GM21717 (cell line): ENCODE measurements at regions not wholly inside any gene's neighbourhood (a gene's known extent, or its start where the extent isn't known, plus 50 kb on each side); places are given as distances from the start of the nearest gene placed in this dataset.
"Not testable (repeated sequence)": the region's sequence is repeated elsewhere in the genome, so short reads cannot be mapped to it uniquely, and the experiment has no call there.

ENCODE experiments used
- ATAC-seq: cut with Tn5 transposase; IDR thresholded peaks from one replicate; pipeline ENCODE4 v1.9.1; 2021; ENCODE audit warnings: mild to moderate bottlenecking, moderate library complexity; ENCODE audit not compliant: unreplicated experiment

DNA sequence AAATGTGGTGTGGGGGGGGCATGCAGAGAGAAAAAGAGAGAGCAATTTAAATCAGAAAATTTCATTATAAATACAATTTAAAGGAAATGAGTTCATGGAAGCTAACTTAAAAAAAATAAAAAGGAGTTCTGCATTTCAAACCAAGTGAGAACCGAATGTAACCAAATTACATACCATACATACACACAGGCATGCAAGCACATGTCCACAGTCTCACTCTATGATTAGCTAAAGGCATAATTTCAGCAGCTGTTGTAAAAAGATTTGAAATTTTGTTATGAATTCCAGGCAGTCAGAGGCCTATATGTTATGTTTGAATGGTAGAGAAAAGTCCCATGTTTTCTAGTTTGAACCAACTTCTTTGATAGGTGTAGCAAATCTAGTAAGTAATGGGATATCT, 611.6 kb upstream of the ADGRL3 start:
- ATAC-seq = no peak

- ATAC-seq = no peak
Observed at GRCh38 chr4:60589425-60589824, 610.7 kb upstream of the ADGRL3 start.

GRCh38 chr4:60590116-60590515, 610.0 kb upstream of the ADGRL3 start:
- no peak for ATAC-seq

- no peak for ATAC-seq
Observed at GRCh38 chr4:60605646-60606354, 594.3 kb upstream of the ADGRL3 start.

DNA sequence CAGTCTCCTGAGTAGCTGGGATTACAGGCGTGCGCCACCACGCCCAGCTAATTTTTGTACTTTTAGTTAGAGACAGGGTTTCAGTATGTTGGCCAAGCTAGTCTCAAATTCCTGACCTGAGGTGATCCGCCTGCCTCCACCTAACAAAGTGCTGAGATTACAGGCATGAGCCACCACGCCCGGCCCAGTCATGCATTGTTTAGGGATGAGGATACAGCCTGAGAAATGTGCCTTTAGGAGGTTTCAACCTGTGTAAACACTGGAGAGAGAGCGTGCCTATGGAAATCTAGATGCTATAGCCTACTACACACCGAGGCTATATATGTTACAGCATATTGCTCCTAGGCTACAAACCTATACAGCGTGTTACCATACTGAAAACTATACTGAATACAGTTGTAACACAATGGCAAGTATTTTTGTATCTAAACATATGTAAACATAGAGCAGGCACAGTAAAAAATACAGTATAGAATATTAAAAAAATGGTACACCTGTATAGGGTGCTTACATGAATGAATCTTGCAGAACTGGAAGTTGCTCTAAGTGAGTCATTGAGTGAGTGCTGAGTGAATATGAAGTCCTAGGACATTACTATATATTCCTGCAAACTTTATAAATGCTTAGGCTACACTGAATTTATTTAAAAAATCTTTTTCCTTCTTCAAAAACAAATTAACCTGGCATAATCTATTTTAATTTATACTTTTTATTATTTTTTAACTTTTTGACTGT, 588.2 kb upstream of the ADGRL3 start:
- ATAC-seq = no peak

GRCh38 chr4:60617731-60618130, 582.4 kb upstream of the ADGRL3 start:
- no peak for ATAC-seq

GRCh38 chr4:60619531-60620305, 580.4 kb upstream of the ADGRL3 start:
- no peak for ATAC-seq

DNA sequence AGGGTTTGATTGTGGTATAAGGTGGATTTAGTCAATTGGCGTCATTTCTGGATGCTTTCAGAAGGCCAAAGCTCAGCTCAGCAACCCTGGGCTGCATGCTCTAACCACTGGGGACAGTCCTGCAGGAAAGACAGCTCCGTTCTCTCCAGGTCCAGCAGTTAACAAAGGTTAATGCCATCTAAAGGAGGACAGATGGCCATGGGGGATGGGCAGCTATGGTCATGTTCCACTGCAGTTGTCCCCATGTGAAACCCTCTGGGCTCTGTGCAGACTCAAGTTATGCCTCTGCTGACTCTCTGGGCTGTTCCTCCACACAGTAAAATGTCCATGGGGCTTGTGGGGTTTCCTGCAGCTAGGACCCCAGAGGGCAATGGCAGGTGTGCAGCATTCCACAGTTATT, 562.1 kb upstream of the ADGRL3 start:
- no peak for ATAC-seq

DNA sequence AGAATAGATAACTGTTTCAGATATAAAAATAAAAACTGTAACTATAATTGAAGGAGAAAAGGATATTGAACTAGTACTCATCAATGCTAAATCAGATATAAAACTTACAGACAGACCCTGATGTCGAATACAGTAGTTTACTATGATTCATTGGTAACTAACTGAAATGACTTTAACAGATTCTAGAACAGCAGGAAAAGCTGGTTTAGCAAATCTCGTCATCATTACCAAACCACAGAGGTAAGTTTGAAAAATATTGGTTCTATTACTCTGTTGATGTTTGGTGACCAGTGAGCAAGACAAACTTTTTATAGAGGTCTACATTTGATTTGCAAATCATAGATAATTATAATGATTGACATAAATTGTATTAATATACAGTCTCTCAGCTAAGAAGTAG, 551.4 kb upstream of the ADGRL3 start:
- ATAC-seq = no peak

DNA sequence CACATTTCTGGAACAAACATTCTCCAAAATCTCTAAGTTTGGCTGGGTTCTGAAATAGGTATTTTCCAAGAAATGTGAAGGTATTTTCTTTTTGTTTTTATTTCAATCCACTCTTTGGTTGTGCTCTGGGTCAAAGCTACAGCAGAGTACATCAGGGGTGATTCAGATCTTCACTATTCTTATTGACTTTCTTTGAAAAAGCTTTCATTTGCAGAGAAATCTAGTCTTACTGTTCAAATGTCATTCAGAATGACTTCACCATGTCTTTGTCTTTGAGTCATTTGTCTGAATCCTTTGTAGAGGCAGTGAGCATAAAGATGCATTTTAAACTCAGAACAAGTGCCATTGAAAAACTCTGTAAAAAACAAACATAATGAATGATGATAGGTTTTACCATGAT, 547.2 kb upstream of the ADGRL3 start:
- no peak for ATAC-seq

- ATAC-seq = no peak
Observed at GRCh38 chr4:60655356-60655755, 544.8 kb upstream of the ADGRL3 start.

GRCh38 chr4:60656171-60656570, 544.0 kb upstream of the ADGRL3 start:
- ATAC-seq = no peak

- no peak for ATAC-seq
Observed at GRCh38 chr4:60657041-60657440, 543.1 kb upstream of the ADGRL3 start.

DNA sequence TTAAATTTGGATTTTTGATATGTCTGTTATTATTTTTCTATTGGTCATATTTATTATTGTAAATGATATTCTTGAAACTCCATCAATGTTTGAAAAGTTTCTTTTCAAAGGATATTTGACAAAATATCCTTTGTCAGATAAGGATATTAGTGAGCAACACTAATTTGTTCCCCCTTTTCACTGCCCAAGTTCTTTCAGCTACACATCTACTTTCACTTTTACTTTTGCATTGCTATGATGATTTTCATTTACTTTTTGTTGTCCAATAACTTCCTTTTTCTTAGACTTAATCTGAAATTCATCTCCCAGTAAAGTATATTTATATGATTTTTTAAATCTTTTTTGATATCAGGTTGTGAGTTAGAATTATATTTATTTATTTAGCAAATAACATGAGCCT, 542.3 kb upstream of the ADGRL3 start:
- no peak for ATAC-seq

DNA sequence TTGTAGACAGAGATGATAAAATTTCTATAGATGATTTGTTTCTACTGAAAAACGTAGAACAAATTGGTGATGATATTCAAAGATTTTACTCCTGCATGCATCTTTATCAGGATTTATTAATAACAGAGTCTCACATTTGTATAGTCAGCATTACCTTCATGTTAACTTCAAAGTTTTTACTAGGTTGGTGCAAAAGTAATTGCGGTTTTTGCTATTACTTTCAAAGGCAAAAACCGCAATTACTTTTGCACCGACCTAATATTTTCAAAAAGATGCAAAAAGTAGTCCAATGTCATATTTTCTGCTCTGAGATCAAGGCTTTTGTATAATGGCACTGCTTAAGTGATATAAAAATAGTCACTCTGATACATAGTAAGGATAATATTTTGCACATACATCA, 536.4 kb upstream of the ADGRL3 start:
- ATAC-seq = no peak

DNA sequence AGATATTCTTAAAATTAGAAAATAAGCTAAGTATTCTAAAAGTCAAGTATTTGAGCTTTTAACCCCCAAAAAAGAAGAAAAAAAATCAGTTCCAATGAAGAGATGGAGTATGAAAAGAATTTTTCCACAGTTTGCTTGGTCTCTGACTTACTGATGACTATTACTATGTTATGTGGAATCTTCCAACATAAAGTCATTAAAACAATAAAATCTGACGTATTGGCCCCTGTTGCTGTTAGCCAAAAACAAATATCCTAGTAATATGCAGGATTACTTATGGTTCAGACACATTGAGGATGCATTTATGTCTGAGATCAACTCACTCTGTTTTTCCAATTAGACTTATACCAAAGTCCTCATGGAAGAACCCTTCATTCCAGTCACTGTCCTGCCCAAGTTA, 517.2 kb upstream of the ADGRL3 start:
- ATAC-seq = no peak

DNA sequence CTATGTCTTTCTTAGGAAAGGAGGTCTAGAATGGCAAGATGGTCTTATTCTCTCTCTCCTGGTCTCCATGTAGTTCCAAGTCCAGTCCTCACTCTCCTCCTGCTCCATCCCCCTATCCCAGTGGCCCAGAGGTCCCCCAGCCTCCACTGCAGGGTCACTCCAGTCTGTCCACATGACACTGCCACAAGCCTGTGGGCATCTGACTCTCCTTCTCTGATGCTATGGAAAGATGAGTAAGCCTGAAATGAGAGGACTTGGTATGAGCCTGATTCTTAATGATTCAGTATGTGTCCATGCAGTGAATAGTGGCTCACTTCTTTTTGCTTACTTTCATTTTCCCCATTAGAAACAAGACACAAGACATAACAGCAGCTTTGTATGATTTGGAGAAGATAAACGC, 516.8 kb upstream of the ADGRL3 start:
- no peak for ATAC-seq

- no peak for ATAC-seq
Observed at GRCh38 chr4:60683973-60684372, 516.2 kb upstream of the ADGRL3 start.

DNA sequence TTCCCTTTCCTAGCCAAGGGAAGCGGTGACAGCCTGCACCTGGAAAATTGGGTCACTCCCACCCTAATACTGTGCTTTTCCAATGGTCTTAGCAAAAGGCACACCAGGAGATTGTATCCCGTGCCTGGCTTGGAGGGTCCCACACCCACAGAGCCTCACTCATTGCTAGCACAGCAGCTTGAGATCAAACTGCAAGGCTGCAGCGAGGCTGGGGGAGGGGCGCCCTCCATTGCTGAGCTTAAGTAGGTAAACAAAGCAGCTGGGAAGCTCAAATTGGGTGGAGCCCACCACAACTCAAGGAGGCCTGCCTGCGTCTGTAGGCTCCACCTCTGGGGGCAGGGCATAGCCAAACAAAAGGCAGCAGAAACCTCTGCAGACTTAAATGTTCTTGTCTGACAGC, 504.1 kb upstream of the ADGRL3 start:
- not testable (repeated sequence) for ATAC-seq

- no peak for ATAC-seq
Observed at GRCh38 chr4:60709061-60709460, 491.1 kb upstream of the ADGRL3 start.

DNA sequence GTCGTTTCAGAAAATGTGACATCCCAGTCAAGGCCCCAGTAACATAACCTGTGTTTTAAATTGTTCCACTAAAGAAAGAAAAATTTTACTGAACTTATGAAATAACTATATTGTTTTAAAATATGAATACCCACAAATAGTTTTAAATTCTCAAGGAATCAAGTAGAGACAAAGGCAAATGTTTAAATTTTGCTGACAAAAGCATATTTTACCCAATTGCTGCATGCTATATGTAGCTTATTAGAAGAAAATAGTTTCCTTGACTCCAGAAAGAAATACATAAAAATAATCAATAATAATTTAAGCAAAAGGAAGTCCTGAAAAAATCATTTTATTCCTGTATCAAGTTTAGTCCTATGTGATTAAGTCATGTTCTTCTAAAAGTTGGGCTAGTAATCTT, 481.3 kb upstream of the ADGRL3 start:
- no peak for ATAC-seq

GRCh38 chr4:60721685-60722084, 478.4 kb upstream of the ADGRL3 start:
- ATAC-seq = no peak
